GM12874 (cell line): ENCODE measurements at regions not wholly inside any gene's neighbourhood (a gene's known extent, or its start where the extent isn't known, plus 50 kb on each side); places are given as distances from the start of the nearest gene placed in this dataset.

Experiments used
- CTCF ChIP-seq: IDR thresholded peaks from 2 replicates; pipeline ENCODE4 v1.5.1; 2011; ENCODE audit warnings: low read depth, mild to moderate bottlenecking, control low read depth, low read length, moderate library complexity; ENCODE audit not compliant: insufficient read depth

- TF ChIP-seq CTCF: no peak
Observed at GRCh38 chr9:81250041-81250440, 439.3 kb downstream of the TLE1 start.

GRCh38 chr9:81245254-81245956 lies 443.9 kb downstream of the TLE1 start:
- TF ChIP-seq CTCF: no peak

GRCh38 chr9:81244631-81245030 lies 444.7 kb downstream of the TLE1 start:
- no peak for TF ChIP-seq CTCF

- no peak for TF ChIP-seq CTCF
Observed at GRCh38 chr9:81242866-81243265, 446.5 kb downstream of the TLE1 start.

- no peak for TF ChIP-seq CTCF
Observed at GRCh38 chr9:81239388-81239787, 450.0 kb downstream of the TLE1 start.

- TF ChIP-seq CTCF: no peak
Observed at GRCh38 chr9:81237565-81238231, 451.6 kb downstream of the TLE1 start.

- no peak for TF ChIP-seq CTCF
Observed at GRCh38 chr9:81234924-81235610, 454.3 kb downstream of the TLE1 start.
